NCI-H2107 treated with DMSO at 0.1 percent for 48 hours (cell line): ENCODE measurements at regions not wholly inside any gene's neighbourhood (a gene's known extent, or its start where the extent isn't known, plus 50 kb on each side); places are given as distances from the start of the nearest gene placed in this dataset.

ENCODE experiments used
- DNase-seq: peaks from one replicate; lab custom pipeline; 2025; ENCODE audit not compliant: unreplicated experiment; lab: John Stamatoyannopoulos, UW

- no peak for DNase-seq
These were observed 539.6 kb downstream of the CCDC171 start for GRCh38 chr9:16092142-16093091.

- DNase-seq, result no peak
These were observed 545.5 kb downstream of the CCDC171 start for GRCh38 chr9:16098306-16098705.

GRCh38 chr9:16099732-16100536 lies 547.1 kb downstream of the CCDC171 start:
- DNase-seq, result no peak

GRCh38 chr9:16100537-16101091 lies 547.8 kb downstream of the CCDC171 start:
- DNase-seq, result no peak

GRCh38 chr9:16102154-16102553 lies 549.3 kb downstream of the CCDC171 start:
- DNase-seq, result no peak

GRCh38 chr9:16103620-16104397 lies 551.0 kb downstream of the CCDC171 start:
- DNase-seq, result no peak

- no peak for DNase-seq
These were observed 552.6 kb downstream of the CCDC171 start for GRCh38 chr9:16105168-16106020.

GRCh38 chr9:16106021-16106571 lies 553.3 kb downstream of the CCDC171 start:
- no peak for DNase-seq

GRCh38 chr9:16112116-16112515 lies 559.3 kb downstream of the CCDC171 start:
- no peak for DNase-seq

GRCh38 chr9:16115994-16116393 lies 563.2 kb downstream of the CCDC171 start:
- no peak for DNase-seq

GRCh38 chr9:16118043-16118442 lies 565.2 kb downstream of the CCDC171 start:
- no peak for DNase-seq

GRCh38 chr9:16119261-16120230 lies 566.7 kb downstream of the CCDC171 start:
- no peak for DNase-seq

GRCh38 chr9:16120231-16120641 lies 567.4 kb downstream of the CCDC171 start:
- DNase-seq, result no peak

GRCh38 chr9:16120727-16121126 lies 567.9 kb downstream of the CCDC171 start:
- DNase-seq, result no peak

- DNase-seq, result no peak
These were observed 568.3 kb downstream of the CCDC171 start for GRCh38 chr9:16121168-16121567.

GRCh38 chr9:16121601-16122286 lies 568.9 kb downstream of the CCDC171 start:
- no peak for DNase-seq

- DNase-seq, result no peak
These were observed 572.8 kb downstream of the CCDC171 start for GRCh38 chr9:16125629-16126028.

GRCh38 chr9:16126042-16126441 lies 573.2 kb downstream of the CCDC171 start:
- DNase-seq, result no peak
